Uterus (tissue), 3 donors: ENCODE measurements at regions not wholly inside any gene's neighbourhood (a gene's known extent, or its start where the extent isn't known, plus 50 kb on each side); places are given as distances from the start of the nearest gene placed in this dataset.

ENCODE experiments used
- DNase-seq, 2 donors: peaks; one replicate each; pipeline ENCODE4 v3.0.0-alpha.2; 2019 to 2020
- H3K27ac ChIP-seq, 2 donors: fragments of 200-600 bp; sonication (generic); 1 replicate in 1 of 2; 2 replicates in 1 of 2; pipeline ENCODE4 v1.5.1; 2016 to 2018
- H3K27me3 ChIP-seq, 2 donors: fragments of 200-600 bp; sonication (generic); one replicate each; pipeline ENCODE4 v1.5.1; 2018 to 2019; ENCODE audit warnings: control low read depth in 1 of 2
- H3K36me3 ChIP-seq, 2 donors: fragments of 200-600 bp; sonication (generic); one replicate each; pipeline ENCODE4 v1.5.1; 2019; ENCODE audit warnings: control low read depth in 1 of 2
- H3K4me1 ChIP-seq, 2 donors: fragments of 200-600 bp; sonication (generic); one replicate each; pipeline ENCODE4 v1.5.1; 2018 to 2019; ENCODE audit warnings: control low read depth in 1 of 2
- H3K4me3 ChIP-seq, 2 donors: fragments of 200-600 bp; sonication (generic); 1 replicate in 1 of 2; 2 replicates in 1 of 2; pipeline ENCODE4 v1.5.1; 2018 to 2019; ENCODE audit warnings: mild to moderate bottlenecking in 1 of 2
- H3K9me3 ChIP-seq, 2 donors: fragments of 200-600 bp; sonication (generic); one replicate each; pipeline ENCODE4 v1.5.1; 2019; ENCODE audit warnings: control low read depth in 1 of 2
- POLR2A ChIP-seq, 2 donors: fragments of 450-650 bp; IDR thresholded peaks; one replicate each; pipeline ENCODE4 v1.6.1; 2016; ENCODE audit warnings: antibody characterized with exemption in 2 of 2, mild to moderate bottlenecking in 1 of 2, moderate library complexity in 1 of 2
- intact Hi-C: fragments of 100-400 bp; cut with DNase I; formaldehyde crosslinking; loops from one replicate; pipeline ENCODE4 v1.15.1; 2023; ENCODE audit warnings: low total_unique reads
- TF ChIP-seq, protein P1 (sequence below), 4 experiments: fragments of 200-600 bp in 2 of 4; fragments of 450-650 bp in 2 of 4; sonication (generic) in 2 of 4; IDR thresholded peaks; one replicate each; pipeline ENCODE4 v1.5.1; 2016 to 2019; ENCODE audit warnings: antibody characterized with exemption in 4 of 4, mild to moderate bottlenecking in 2 of 4, moderate library complexity in 1 of 4
- donor health status: DM: yes; HTN: yes; CAD: no.

DNA sequence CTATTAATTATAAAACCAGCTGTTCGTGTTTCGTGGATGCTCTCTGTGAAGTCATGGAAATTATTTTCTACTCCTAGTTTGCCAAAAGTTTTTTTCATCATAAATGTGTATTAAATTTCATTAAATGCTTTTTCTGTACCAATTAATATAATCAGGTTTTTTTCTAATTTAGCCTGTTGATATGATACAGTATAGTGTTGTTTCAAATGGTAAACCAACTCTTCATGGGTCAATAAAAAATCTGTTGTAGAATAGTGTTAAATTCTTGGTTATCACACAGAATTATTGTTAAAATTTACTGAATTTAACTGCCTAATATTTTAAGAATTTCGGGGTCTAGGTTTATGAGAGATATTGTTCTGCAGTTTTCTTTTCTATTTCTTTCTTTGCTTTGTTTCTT lies 505.9 kb upstream of the MANEA start:
- H3K4me1 ChIP-seq, result no peaks in the 10 kb centered on the region
- no peak for TF ChIP-seq POLR2A (IDR thresholded peaks at IDR 0.05)
- TF ChIP-seq, protein P1, sequence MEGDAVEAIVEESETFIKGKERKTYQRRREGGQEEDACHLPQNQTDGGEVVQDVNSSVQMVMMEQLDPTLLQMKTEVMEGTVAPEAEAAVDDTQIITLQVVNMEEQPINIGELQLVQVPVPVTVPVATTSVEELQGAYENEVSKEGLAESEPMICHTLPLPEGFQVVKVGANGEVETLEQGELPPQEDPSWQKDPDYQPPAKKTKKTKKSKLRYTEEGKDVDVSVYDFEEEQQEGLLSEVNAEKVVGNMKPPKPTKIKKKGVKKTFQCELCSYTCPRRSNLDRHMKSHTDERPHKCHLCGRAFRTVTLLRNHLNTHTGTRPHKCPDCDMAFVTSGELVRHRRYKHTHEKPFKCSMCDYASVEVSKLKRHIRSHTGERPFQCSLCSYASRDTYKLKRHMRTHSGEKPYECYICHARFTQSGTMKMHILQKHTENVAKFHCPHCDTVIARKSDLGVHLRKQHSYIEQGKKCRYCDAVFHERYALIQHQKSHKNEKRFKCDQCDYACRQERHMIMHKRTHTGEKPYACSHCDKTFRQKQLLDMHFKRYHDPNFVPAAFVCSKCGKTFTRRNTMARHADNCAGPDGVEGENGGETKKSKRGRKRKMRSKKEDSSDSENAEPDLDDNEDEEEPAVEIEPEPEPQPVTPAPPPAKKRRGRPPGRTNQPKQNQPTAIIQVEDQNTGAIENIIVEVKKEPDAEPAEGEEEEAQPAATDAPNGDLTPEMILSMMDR (IDR thresholded peaks at IDR 0.05), result no peak
- no peaks in the 10 kb centered on the region for H3K36me3 ChIP-seq
- no peak for DNase-seq
- peaks cover 0 to 3% of the 10 kb centered on the region in 2 donors for H3K27me3 ChIP-seq
- no peaks in the 10 kb centered on the region for H3K9me3 ChIP-seq
- H3K27ac ChIP-seq, result no peak overlapping the region
- H3K4me3 ChIP-seq, result no peak overlapping the region
- intact Hi-C loops, result no loop called here

DNA sequence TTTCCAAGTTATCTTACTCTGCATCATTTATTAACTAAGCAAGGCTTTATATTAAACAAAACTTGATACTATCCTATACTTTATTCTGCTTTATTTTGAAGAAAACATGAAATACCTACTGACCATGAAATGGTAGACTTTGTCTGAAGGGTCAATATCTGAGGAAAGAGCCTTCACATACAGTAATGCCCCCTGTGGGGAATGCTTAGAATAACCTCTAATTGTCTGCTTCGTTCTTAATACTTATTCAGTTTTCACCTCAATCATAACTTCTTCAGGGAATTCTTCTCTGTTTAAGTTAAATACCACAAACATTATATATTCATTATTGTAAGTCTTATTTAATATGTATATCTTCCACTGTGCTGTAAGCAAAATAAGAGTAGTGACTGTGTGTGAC lies 498.9 kb upstream of the MANEA start:
- TF ChIP-seq, protein P1 (IDR thresholded peaks at IDR 0.05), result no peak
- no peak for TF ChIP-seq POLR2A (IDR thresholded peaks at IDR 0.05)
- Histone ChIP-seq H3K36me3 (no peaks in the 10 kb centered on the region), H3K4me3 (no peak overlapping the region), H3K9me3 (no peaks in the 10 kb centered on the region), H3K4me1 (no peaks in the 10 kb centered on the region), H3K27ac (no peak overlapping the region), H3K27me3 (peaks cover 0 to 9% of the 10 kb centered on the region in 2 donors)
- DNase-seq, result no peak
- intact Hi-C loops, result no loop called here

DNA sequence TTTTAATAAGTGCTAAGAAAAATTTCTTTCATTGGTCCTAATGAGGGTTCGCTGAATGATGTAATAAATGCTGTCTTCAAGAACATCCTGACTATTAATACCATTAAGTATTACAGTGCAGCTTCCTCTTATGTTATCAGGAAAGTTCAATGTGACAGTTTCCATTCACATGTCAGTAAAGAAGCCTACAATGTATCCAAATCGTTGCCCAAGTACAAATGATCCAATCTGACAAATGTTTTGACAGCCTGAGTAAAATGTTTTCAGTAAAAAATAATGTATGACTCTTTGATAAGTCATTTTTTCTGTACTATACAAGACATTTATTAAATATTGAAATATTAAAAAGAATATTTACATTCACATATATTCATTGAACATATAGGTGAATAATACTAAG lies 496.1 kb upstream of the MANEA start:
- TF ChIP-seq, protein P1 (IDR thresholded peaks at IDR 0.05), result no peak
- TF ChIP-seq POLR2A (IDR thresholded peaks at IDR 0.05), result no peak
- Histone ChIP-seq H3K9me3 (no peaks in the 10 kb centered on the region), H3K4me3 (no peak overlapping the region), H3K4me1 (no peaks in the 10 kb centered on the region), H3K27ac (no peak overlapping the region), H3K27me3 (peaks cover 0 to 9% of the 10 kb centered on the region in 2 donors), H3K36me3 (no peaks in the 10 kb centered on the region)
- intact Hi-C loops, result no loop called here
- no peak for DNase-seq

DNA sequence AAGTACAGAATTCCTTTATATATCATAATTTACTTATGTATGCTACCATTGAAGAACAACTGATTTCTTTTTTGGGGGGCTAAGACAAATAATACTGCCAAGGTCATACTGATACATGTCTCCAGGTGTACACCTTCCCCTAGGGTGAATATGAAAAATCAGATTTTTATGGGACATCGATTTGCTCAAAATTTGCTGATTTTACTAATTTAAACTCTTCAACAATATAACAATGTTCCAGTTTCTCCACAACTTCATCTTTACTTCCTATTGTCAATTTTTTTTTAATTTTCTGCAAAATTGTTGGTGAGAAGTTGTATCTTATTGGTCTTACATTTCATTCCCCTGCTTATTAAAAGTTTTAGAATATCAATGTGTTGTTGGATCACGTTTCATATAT lies 495.4 kb upstream of the MANEA start:
- Histone ChIP-seq H3K27ac (no peak overlapping the region), H3K36me3 (no peaks in the 10 kb centered on the region), H3K9me3 (no peaks in the 10 kb centered on the region), H3K27me3 (peaks cover 0 to 2% of the 10 kb centered on the region in 2 donors), H3K4me1 (no peaks in the 10 kb centered on the region), H3K4me3 (no peak overlapping the region)
- TF ChIP-seq POLR2A (IDR thresholded peaks at IDR 0.05), result no peak
- TF ChIP-seq, protein P1 (IDR thresholded peaks at IDR 0.05), result no peak
- intact Hi-C loops, result no loop called here
- DNase-seq, result no peak

DNA sequence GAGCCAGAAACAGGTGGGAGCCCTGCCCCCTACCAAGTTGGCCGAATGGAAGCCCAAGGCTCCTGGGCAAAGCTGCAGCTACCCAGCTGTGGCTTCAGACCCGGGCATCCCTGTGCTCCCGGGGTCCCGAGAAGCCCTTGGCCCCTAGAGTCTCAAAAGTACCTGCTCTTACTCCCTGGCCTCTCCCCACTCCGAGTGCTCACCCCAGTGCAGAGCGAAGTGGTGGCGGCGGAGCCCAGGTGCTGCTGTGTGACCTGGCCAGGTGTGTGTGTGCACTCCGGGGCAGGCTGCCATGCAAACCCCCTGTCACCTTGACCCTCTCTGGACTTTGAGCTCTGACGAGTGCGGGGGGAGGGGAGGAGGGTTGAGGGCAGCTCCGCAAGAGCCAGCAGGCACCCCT lies 493.8 kb upstream of the MANEA start:
- no peaks in the 10 kb centered on the region for H3K27me3 ChIP-seq
- no peaks in the 10 kb centered on the region for H3K36me3 ChIP-seq
- DNase-seq, result no peak
- intact Hi-C loops, result no loop called here
- H3K4me3 ChIP-seq, result no peak overlapping the region
- TF ChIP-seq, protein P1 (IDR thresholded peaks at IDR 0.05), result no peak
- TF ChIP-seq POLR2A (IDR thresholded peaks at IDR 0.05), result no peak
- H3K27ac ChIP-seq, result no peak overlapping the region
- no peaks in the 10 kb centered on the region for H3K4me1 ChIP-seq
- no peaks in the 10 kb centered on the region for H3K9me3 ChIP-seq
